ENCODE measurements at regions not wholly inside any gene's neighbourhood (a gene's known extent, or its start where the extent isn't known, plus 50 kb on each side); places are given as distances from the start of the nearest gene placed in this dataset.

DNA sequence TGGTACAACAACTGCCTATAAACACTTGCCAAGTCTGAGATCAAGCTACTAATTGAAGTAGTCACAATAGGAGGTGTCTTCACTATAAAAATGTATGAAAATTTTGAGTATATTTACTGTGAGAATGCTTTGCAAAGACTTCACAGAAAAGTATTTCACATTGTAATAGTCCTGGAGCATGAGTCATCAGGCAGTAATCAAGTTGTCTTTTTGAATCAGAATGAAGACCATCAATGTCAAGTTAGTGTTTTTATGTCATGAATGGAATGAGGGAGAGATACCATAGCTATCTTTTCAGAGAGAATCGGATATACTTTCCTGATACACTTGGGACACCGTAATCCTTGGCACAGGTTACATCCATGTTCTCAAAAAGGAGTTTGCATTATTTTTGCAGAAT, 466.9 kb upstream of the ARRDC3 start:
- TF ChIP-seq, protein P1, sequence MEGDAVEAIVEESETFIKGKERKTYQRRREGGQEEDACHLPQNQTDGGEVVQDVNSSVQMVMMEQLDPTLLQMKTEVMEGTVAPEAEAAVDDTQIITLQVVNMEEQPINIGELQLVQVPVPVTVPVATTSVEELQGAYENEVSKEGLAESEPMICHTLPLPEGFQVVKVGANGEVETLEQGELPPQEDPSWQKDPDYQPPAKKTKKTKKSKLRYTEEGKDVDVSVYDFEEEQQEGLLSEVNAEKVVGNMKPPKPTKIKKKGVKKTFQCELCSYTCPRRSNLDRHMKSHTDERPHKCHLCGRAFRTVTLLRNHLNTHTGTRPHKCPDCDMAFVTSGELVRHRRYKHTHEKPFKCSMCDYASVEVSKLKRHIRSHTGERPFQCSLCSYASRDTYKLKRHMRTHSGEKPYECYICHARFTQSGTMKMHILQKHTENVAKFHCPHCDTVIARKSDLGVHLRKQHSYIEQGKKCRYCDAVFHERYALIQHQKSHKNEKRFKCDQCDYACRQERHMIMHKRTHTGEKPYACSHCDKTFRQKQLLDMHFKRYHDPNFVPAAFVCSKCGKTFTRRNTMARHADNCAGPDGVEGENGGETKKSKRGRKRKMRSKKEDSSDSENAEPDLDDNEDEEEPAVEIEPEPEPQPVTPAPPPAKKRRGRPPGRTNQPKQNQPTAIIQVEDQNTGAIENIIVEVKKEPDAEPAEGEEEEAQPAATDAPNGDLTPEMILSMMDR (IDR thresholded peaks at IDR 0.05 in 4 of 5, conservative IDR thresholded peaks at IDR 0.05 in 1 of 5): no peak
- no peak for TF ChIP-seq POLR2A (IDR thresholded peaks at IDR 0.05)
